CMK (cell line): ENCODE measurements at regions not wholly inside any gene's neighbourhood (a gene's known extent, or its start where the extent isn't known, plus 50 kb on each side); places are given as distances from the start of the nearest gene placed in this dataset.
"Not testable (repeated sequence)": the region's sequence is repeated elsewhere in the genome, so short reads cannot be mapped to it uniquely, and the experiment has no call there.

Experiments used
- DNase-seq: peaks from one replicate; pipeline ENCODE4 v3.0.0-alpha.2; 2010; ENCODE audit warnings: low read depth

- DNase-seq, result no peak
These were observed 328.9 kb upstream of the PRICKLE1 start for GRCh38 chr12:42918443-42918842.

GRCh38 chr12:42916143-42916542, 326.6 kb upstream of the PRICKLE1 start:
- no peak for DNase-seq

GRCh38 chr12:42915426-42915825, 325.9 kb upstream of the PRICKLE1 start:
- no peak for DNase-seq

GRCh38 chr12:42912367-42912766, 322.8 kb upstream of the PRICKLE1 start:
- DNase-seq, result no peak

- DNase-seq, result no peak
These were observed 321.1 kb upstream of the PRICKLE1 start for GRCh38 chr12:42910656-42911055.

- no peak for DNase-seq
These were observed 319.2 kb upstream of the PRICKLE1 start for GRCh38 chr12:42908712-42909111.

- not testable (repeated sequence) for DNase-seq
These were observed 317.3 kb upstream of the PRICKLE1 start for GRCh38 chr12:42906801-42907200.

- no peak for DNase-seq
These were observed 315.8 kb upstream of the PRICKLE1 start for GRCh38 chr12:42905419-42905705.

- no peak for DNase-seq
These were observed 315.3 kb upstream of the PRICKLE1 start for GRCh38 chr12:42904683-42905418.

- DNase-seq, result no peak
These were observed 314.2 kb upstream of the PRICKLE1 start for GRCh38 chr12:42903736-42904135.

- no peak for DNase-seq
These were observed 312.5 kb upstream of the PRICKLE1 start for GRCh38 chr12:42902001-42902400.

- peak; percentile 5 for DNase-seq
These were observed 304.3 kb upstream of the PRICKLE1 start for GRCh38 chr12:42893803-42894202.

GRCh38 chr12:42892702-42893551, 303.4 kb upstream of the PRICKLE1 start:
- peak; percentile 12 for DNase-seq

- DNase-seq, result no peak
These were observed 298.1 kb upstream of the PRICKLE1 start for GRCh38 chr12:42887657-42888056.

GRCh38 chr12:42886160-42886559, 296.6 kb upstream of the PRICKLE1 start:
- no peak for DNase-seq

- DNase-seq, result no peak
These were observed 296.1 kb upstream of the PRICKLE1 start for GRCh38 chr12:42885677-42886076.

GRCh38 chr12:42884116-42884515, 294.6 kb upstream of the PRICKLE1 start:
- DNase-seq, result no peak

- no peak for DNase-seq
These were observed 283.9 kb upstream of the PRICKLE1 start for GRCh38 chr12:42873401-42873800.

- DNase-seq, result no peak
These were observed 282.3 kb upstream of the PRICKLE1 start for GRCh38 chr12:42871816-42872215.

GRCh38 chr12:42868291-42868690, 278.7 kb upstream of the PRICKLE1 start:
- no peak for DNase-seq

- DNase-seq, result no peak
These were observed 275.7 kb upstream of the PRICKLE1 start for GRCh38 chr12:42865282-42865681.

- DNase-seq, result no peak
These were observed 272.5 kb upstream of the PRICKLE1 start for GRCh38 chr12:42862055-42862454.

GRCh38 chr12:42860331-42860730, 270.8 kb upstream of the PRICKLE1 start:
- not testable (repeated sequence) for DNase-seq

- no peak for DNase-seq
These were observed 270.1 kb upstream of the PRICKLE1 start for GRCh38 chr12:42859612-42860011.
